ENCODE measurements at regions not wholly inside any gene's neighbourhood (a gene's known extent, or its start where the extent isn't known, plus 50 kb on each side); places are given as distances from the start of the nearest gene placed in this dataset.
"Not testable (repeated sequence)": the region's sequence is repeated elsewhere in the genome, so short reads cannot be mapped to it uniquely, and the experiment has no call there.

GRCh38 chr5:125081101-125081500, 334.7 kb upstream of the ZNF608 start:
- DNase-seq = no peak
- Mint-ChIP-seq H3K27me3 (ENCODE audit: insufficient read depth) (no peaks in the 10 kb centered on the region), H3K4me3 (no peak overlapping the region), H3K4me1 (ENCODE audit: low read depth) (peaks cover 29% of the 10 kb centered on the region), H3K9me3 (no peaks in the 10 kb centered on the region), H3K36me3 (ENCODE audit: low read depth) (0 out of 2 replicates have a peak, but pooled peaks cover 8% of the 10 kb centered on the region), H3K27ac (no peak overlapping the region)
- no peak for TF ChIP-seq CTCF (IDR thresholded peaks at IDR 0.05)

GRCh38 chr5:125083981-125084380, 337.5 kb upstream of the ZNF608 start:
- no peak for TF ChIP-seq CTCF (IDR thresholded peaks at IDR 0.05)
- H3K9me3 Mint-ChIP-seq = no peaks in the 10 kb centered on the region
- peaks cover 41% of the 10 kb centered on the region for H3K4me1 Mint-ChIP-seq (ENCODE audit: low read depth)
- no peak overlapping the region for H3K4me3 Mint-ChIP-seq
- no peaks in the 10 kb centered on the region; the same call in 1 of the 2 replicates for H3K36me3 Mint-ChIP-seq (ENCODE audit: low read depth)
- peak; percentile 79 for DNase-seq
- no peaks in the 10 kb centered on the region for H3K27me3 Mint-ChIP-seq (ENCODE audit: insufficient read depth)
- peak overlapping the region; percentile 20; the same call in 1 of the 2 replicates for H3K27ac Mint-ChIP-seq

DNA sequence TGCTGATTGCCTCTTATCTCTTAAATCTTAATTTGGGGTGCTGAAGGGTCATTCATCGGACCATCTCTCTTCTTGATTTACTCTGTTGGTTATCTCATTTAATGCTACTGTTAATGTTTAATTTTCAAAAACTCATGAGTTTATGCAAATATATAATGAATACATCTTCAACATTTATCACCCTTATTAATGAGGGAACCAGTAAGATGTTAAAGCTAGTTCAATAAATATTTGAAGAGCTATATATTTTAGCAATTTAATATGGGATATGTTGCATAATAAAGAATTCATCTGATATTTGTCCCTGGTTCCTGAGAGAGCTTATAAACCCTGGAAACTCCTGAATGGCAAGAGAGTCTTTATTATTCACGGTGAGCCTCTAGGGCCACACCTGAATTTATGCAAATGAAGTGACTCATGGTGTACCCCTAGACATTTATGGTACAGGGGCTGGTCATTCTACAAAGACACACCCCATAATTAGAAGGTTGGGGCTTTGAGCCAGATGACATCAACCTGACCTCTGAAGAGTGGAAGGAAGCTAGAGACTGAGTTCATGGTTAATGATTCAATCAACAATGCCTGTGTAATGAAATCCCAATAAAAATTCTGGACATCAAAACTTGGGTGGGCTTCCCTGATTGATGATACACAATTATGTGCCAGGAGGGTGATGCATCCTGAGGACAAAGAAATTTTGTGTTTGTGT, 339.5 kb upstream of the ZNF608 start:
- Mint-ChIP-seq H3K4me1 (ENCODE audit: low read depth) (peaks cover 41% of the 10 kb centered on the region), H3K4me3 (no peak overlapping the region), H3K27me3 (ENCODE audit: insufficient read depth) (no peaks in the 10 kb centered on the region), H3K36me3 (ENCODE audit: low read depth) (peaks cover 9% of the 10 kb centered on the region; the same call in 1 of the 2 replicates), H3K9me3 (no peaks in the 10 kb centered on the region), H3K27ac (no peak overlapping the region)
- DNase-seq = no peak
- TF ChIP-seq CTCF (IDR thresholded peaks at IDR 0.05) = no peak

- no peak for TF ChIP-seq CTCF (IDR thresholded peaks at IDR 0.05)
- H3K4me1 Mint-ChIP-seq (ENCODE audit: low read depth) = peaks cover 49% of the 10 kb centered on the region
- H3K4me3 Mint-ChIP-seq = no peak overlapping the region
- no peak overlapping the region for H3K27ac Mint-ChIP-seq
- H3K9me3 Mint-ChIP-seq = peaks cover 9% of the 10 kb centered on the region; the same call in 1 of the 2 replicates
- DNase-seq = no peak
- peaks cover 16% of the 10 kb centered on the region for H3K36me3 Mint-ChIP-seq (ENCODE audit: low read depth)
- no peaks in the 10 kb centered on the region for H3K27me3 Mint-ChIP-seq (ENCODE audit: insufficient read depth)
Measured at GRCh38 chr5:125088522-125089105, 342.2 kb upstream of the ZNF608 start.

GRCh38 chr5:125092138-125092537, 345.7 kb upstream of the ZNF608 start:
- H3K27ac Mint-ChIP-seq; H3K27me3 Mint-ChIP-seq (ENCODE audit: insufficient read depth); H3K4me3 Mint-ChIP-seq; DNase-seq: not testable (repeated sequence)
- H3K4me1 Mint-ChIP-seq (ENCODE audit: low read depth) = peaks cover 40% of the 10 kb centered on the region
- H3K36me3 Mint-ChIP-seq (ENCODE audit: low read depth) = peaks cover 37% of the 10 kb centered on the region
- H3K9me3 Mint-ChIP-seq = peaks cover 16% of the 10 kb centered on the region; the same call in 1 of the 2 replicates

GRCh38 chr5:125093776-125094175, 347.3 kb upstream of the ZNF608 start:
- Mint-ChIP-seq H3K9me3 (peaks cover 16% of the 10 kb centered on the region; the same call in 1 of the 2 replicates), H3K4me3 (peak overlapping the region; percentile 53), H3K4me1 (ENCODE audit: low read depth) (peaks cover 33% of the 10 kb centered on the region), H3K36me3 (ENCODE audit: low read depth) (peaks cover 37% of the 10 kb centered on the region), H3K27me3 (ENCODE audit: insufficient read depth) (no peaks in the 10 kb centered on the region), H3K27ac (peak overlapping the region; percentile 81)
- TF ChIP-seq CTCF (IDR thresholded peaks at IDR 0.05) = no peak
- DNase-seq = peak; percentile 75

Data from HFFc6 (cell line).